MM.1S (cell line): ENCODE measurements at regions not wholly inside any gene's neighbourhood (a gene's known extent, or its start where the extent isn't known, plus 50 kb on each side); places are given as distances from the start of the nearest gene placed in this dataset.

Source experiments
- EZH2 ChIP-seq: fragments of 300-600 bp; sonication (generic); optimal IDR thresholded peaks from 2 replicates; pipeline ENCODE3; 2017; ENCODE audit warnings: low read depth, mild to moderate bottlenecking, antibody characterized with exemption, low read length, mixed read lengths
- EZH2phosphoT487 ChIP-seq: fragments of 300-600 bp; sonication (generic); IDR thresholded peaks from 2 replicates; pipeline ENCODE4 v1.6.1; 2018; ENCODE audit warnings: antibody characterized with exemption, low read length
- TF ChIP-seq, protein P1 (sequence below): fragments of 300-600 bp; sonication (generic); IDR thresholded peaks from 2 replicates; pipeline ENCODE4 v1.5.1; 2016; ENCODE audit warnings: antibody characterized with exemption, low read length, mixed read lengths

DNA sequence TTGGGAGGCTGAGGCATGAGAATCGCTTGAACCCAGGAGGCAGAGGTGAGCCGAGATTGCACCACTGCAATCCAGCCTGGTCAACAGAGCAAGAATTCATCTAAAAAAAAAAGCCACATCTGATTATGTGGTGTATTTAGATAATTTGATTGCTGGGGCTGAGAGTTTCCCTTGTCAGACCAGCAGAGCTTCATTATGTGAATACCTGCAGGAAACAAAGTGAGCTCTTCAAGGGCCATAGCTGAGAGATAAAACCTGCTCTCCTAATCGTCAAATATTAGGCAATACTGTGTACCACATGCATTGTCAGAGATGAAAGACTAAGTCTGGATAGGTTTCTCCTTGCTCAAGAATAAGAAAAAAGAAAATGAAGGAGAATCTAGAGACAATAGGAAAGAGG lies 800.0 kb upstream of the IGFBP7 start:
- TF ChIP-seq, protein P1, sequence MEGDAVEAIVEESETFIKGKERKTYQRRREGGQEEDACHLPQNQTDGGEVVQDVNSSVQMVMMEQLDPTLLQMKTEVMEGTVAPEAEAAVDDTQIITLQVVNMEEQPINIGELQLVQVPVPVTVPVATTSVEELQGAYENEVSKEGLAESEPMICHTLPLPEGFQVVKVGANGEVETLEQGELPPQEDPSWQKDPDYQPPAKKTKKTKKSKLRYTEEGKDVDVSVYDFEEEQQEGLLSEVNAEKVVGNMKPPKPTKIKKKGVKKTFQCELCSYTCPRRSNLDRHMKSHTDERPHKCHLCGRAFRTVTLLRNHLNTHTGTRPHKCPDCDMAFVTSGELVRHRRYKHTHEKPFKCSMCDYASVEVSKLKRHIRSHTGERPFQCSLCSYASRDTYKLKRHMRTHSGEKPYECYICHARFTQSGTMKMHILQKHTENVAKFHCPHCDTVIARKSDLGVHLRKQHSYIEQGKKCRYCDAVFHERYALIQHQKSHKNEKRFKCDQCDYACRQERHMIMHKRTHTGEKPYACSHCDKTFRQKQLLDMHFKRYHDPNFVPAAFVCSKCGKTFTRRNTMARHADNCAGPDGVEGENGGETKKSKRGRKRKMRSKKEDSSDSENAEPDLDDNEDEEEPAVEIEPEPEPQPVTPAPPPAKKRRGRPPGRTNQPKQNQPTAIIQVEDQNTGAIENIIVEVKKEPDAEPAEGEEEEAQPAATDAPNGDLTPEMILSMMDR, result no peak
- TF ChIP-seq EZH2 (no peak), EZH2phosphoT487 (no peak)
